ENCODE measurements at regions not wholly inside any gene's neighbourhood (a gene's known extent, or its start where the extent isn't known, plus 50 kb on each side); places are given as distances from the start of the nearest gene placed in this dataset.

DNA sequence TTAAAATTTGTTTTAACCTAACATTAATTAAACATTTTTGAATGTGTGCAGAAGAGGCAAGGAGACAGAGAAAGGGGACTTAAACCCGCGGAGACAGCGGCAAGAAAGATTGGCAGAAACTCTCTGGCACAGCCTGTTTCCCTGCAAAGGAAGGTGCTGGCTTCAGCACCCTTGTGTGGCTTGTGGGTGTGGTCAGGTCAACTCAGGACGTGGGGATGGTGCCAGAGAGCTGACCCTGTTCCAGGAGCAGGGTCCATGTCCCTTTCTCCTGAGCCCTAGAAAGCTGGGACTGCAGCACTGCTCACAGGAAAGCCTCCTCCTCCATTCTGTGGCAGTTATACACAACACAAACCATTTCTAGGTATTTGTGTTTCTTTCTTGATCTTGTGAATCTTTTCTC lies 176.2 kb upstream of the ST6GAL2 start:
- intact Hi-C loops (cut with DNase I; ENCODE audit: low total_unique reads), result no loop called here

DNA sequence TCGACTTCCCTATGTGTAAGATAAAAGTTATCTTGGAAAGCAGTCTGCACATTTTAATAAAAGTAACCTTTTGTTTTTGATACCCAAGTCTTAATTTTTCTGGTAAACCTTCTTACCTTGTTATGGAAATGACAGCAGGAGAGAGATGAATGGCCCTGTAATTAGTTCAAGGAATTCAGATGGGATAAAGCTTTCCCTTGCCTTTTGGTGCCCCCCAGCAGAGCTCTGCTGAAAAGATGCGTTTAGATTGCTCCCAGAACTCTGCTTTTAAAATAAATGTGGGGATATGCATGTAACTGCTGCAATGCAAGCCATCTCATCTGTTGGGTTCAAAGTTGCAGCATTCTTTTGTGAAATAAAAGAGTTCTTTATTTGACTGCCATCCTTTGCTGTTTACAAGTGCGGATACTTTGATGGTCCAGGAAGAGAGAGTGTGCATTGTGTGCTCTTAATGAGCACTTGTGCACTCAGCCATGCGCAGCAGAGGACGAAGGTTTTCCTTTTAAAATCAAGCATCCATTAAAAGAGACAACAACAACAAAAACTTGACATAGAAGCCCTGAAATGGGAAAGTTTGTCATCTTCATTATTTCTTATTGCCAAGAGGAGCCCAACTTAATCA lies 176.7 kb upstream of the ST6GAL2 start:
- TF ChIP-seq, protein P1, sequence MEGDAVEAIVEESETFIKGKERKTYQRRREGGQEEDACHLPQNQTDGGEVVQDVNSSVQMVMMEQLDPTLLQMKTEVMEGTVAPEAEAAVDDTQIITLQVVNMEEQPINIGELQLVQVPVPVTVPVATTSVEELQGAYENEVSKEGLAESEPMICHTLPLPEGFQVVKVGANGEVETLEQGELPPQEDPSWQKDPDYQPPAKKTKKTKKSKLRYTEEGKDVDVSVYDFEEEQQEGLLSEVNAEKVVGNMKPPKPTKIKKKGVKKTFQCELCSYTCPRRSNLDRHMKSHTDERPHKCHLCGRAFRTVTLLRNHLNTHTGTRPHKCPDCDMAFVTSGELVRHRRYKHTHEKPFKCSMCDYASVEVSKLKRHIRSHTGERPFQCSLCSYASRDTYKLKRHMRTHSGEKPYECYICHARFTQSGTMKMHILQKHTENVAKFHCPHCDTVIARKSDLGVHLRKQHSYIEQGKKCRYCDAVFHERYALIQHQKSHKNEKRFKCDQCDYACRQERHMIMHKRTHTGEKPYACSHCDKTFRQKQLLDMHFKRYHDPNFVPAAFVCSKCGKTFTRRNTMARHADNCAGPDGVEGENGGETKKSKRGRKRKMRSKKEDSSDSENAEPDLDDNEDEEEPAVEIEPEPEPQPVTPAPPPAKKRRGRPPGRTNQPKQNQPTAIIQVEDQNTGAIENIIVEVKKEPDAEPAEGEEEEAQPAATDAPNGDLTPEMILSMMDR (IDR thresholded peaks at IDR 0.05), result no peak
- TF ChIP-seq POLR2A (IDR thresholded peaks at IDR 0.05), result no peak
- intact Hi-C loops (cut with DNase I; ENCODE audit: low total_unique reads), result no loop called here
- Histone ChIP-seq H3K4me1 (no peaks in the 10 kb centered on the region), H3K36me3 (no peaks in the 10 kb centered on the region), H3K9me3 (no peaks in the 10 kb centered on the region), H3K27ac (no peak overlapping the region), H3K4me3 (no peak overlapping the region), H3K27me3 (no peaks in the 10 kb centered on the region)
- no peak for DNase-seq

More for the DNA sequence above, 176.2 kb upstream of the ST6GAL2 start:
- Histone ChIP-seq H3K27ac (no peak overlapping the region), H3K4me3 (no peak overlapping the region), H3K9me3 (no peaks in the 10 kb centered on the region), H3K4me1 (no peaks in the 10 kb centered on the region), H3K36me3 (no peaks in the 10 kb centered on the region), H3K27me3 (no peaks in the 10 kb centered on the region)
- no peak for DNase-seq
- TF ChIP-seq POLR2A (IDR thresholded peaks at IDR 0.05), result no peak
- TF ChIP-seq, protein P1 (IDR thresholded peaks at IDR 0.05), result no peak

DNA sequence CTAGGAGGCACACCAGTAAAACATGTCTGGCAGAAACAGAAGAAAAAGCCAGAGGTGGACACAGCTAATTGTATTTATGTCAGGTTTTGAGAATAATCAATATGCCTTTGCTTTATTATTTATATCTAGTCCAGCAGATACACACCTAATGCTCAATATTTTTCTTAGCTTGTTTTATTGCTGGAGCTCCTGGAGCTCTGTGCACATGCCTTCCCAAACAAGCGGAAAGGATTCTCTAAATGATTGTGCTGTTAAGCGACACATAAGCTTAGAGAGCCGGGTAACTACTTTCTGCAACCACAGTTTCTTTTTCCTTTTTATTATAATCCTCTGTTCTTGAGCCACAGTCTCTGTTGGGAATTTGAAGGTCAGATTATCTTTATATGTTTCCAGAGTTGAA lies 177.3 kb upstream of the ST6GAL2 start:
- Histone ChIP-seq H3K27me3 (no peaks in the 10 kb centered on the region), H3K4me3 (no peak overlapping the region), H3K36me3 (no peaks in the 10 kb centered on the region), H3K9me3 (no peaks in the 10 kb centered on the region), H3K4me1 (no peaks in the 10 kb centered on the region), H3K27ac (no peak overlapping the region)
- intact Hi-C loops (cut with DNase I; ENCODE audit: low total_unique reads), result no loop called here
- DNase-seq, result no peak
- TF ChIP-seq, protein P1 (IDR thresholded peaks at IDR 0.05), result no peak
- no peak for TF ChIP-seq POLR2A (IDR thresholded peaks at IDR 0.05)

DNA sequence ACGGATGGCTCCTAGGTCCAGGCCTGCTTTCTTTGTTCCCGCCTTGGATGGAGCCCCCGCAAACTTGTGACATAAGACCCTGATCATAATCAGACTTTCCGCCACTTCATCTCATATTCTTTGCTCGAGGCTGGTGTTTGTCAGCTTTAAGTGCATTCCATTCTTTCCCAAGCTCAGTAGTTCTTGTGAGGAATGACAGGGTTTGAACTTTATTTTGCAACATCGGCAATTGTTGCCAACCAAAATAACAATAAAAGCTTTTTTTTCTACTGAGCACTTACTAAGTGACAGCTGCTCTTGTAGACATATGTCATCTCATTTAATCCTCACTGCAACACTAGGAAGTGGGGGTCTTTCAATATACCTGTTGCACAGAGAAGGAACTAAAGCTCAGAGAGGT lies 178.8 kb upstream of the ST6GAL2 start:
- no peak for DNase-seq
- no peaks in the 10 kb centered on the region for H3K9me3 ChIP-seq
- no peaks in the 10 kb centered on the region for H3K4me1 ChIP-seq
- no peaks in the 10 kb centered on the region for H3K36me3 ChIP-seq
- intact Hi-C loops (cut with DNase I; ENCODE audit: low total_unique reads), result no loop called here
- TF ChIP-seq POLR2A (IDR thresholded peaks at IDR 0.05), result no peak
- TF ChIP-seq, protein P1 (IDR thresholded peaks at IDR 0.05), result no peak
- H3K27me3 ChIP-seq, result no peaks in the 10 kb centered on the region
- H3K27ac ChIP-seq, result no peak overlapping the region
- no peak overlapping the region for H3K4me3 ChIP-seq

DNA sequence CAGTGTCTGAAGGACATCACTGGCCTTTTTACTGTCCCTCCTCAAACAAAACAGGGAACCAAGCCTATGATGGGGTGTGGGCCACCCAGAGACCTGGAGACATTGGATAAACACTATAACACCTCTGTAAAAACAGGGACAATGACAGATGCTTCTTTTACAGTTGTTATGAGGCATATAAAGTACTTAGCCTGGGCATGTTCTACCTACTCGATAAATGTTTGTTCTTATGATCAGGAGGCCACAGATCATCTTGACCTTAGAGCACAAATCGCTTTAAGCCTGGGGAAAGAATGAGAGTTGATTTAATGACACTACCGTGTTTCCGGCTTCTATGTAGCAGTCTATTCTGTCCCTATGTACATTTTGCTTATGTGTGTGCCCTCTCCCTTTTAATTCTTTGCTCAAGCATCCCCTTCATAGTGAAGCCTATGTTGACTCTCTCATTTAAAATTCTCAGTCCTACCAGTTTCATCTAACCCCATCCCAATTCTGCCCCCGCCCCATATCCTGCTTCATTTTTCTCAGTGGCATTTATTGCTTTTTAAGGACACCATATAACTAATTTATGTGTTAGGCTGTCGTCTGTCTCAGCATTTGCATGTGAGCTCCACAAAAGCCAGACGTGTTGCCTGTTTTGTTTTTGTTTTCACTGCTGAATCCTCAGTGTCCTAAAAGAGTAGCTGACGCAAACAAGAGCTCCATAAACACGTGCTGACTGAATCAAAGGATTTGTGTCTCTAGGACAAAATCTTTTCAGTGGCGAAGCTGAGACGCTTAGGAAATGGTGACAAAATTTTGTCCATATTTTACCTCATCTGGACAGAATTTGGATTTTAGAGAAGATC lies 182.3 kb upstream of the ST6GAL2 start:
- Histone ChIP-seq H3K36me3 (no peaks in the 10 kb centered on the region), H3K27ac (no peak overlapping the region), H3K4me1 (no peaks in the 10 kb centered on the region), H3K4me3 (no peak overlapping the region), H3K27me3 (no peaks in the 10 kb centered on the region), H3K9me3 (no peaks in the 10 kb centered on the region)
- DNase-seq, result no peak
- intact Hi-C loops (cut with DNase I; ENCODE audit: low total_unique reads), result no loop called here
- TF ChIP-seq, protein P1 (IDR thresholded peaks at IDR 0.05), result no peak
- TF ChIP-seq POLR2A (IDR thresholded peaks at IDR 0.05), result no peak

All from uterus (tissue), 3 donors.